HFFc6 (cell line): ENCODE measurements at regions not wholly inside any gene's neighbourhood (a gene's known extent, or its start where the extent isn't known, plus 50 kb on each side); places are given as distances from the start of the nearest gene placed in this dataset.

Experiments used
- DNase-seq: peaks from one replicate; pipeline ENCODE4 v3.0.0-alpha.2; 2018
- H3K27ac Mint-ChIP-seq: 2 replicates; pipeline ENCODE4 v1.8.0; 2020; ENCODE audit warnings: mild to moderate bottlenecking, mixed read lengths
- H3K27me3 Mint-ChIP-seq: 2 replicates; pipeline ENCODE4 v1.8.0; 2021; ENCODE audit warnings: mild to moderate bottlenecking, moderate library complexity, mixed read lengths; ENCODE audit not compliant: insufficient read depth
- H3K36me3 Mint-ChIP-seq: 2 replicates; pipeline ENCODE4 v1.8.0; 2021; ENCODE audit warnings: low read depth, mixed read lengths
- H3K4me1 Mint-ChIP-seq: 2 replicates; pipeline ENCODE4 v1.8.0; 2020; ENCODE audit warnings: low read depth, mixed read lengths
- H3K4me3 Mint-ChIP-seq: 2 replicates; pipeline ENCODE4 v1.8.0; 2020; ENCODE audit warnings: mild to moderate bottlenecking, moderate library complexity, mixed read lengths
- H3K9me3 Mint-ChIP-seq: 2 replicates; pipeline ENCODE4 v1.8.0; 2020; ENCODE audit warnings: mild to moderate bottlenecking, mixed read lengths
- TF ChIP-seq, protein P1 (sequence below): fragments of 200-600 bp; sonication (generic); IDR thresholded peaks from 2 replicates; pipeline ENCODE4 v1.5.0; 2021; ENCODE audit warnings: antibody characterized with exemption, mild to moderate bottlenecking

DNA sequence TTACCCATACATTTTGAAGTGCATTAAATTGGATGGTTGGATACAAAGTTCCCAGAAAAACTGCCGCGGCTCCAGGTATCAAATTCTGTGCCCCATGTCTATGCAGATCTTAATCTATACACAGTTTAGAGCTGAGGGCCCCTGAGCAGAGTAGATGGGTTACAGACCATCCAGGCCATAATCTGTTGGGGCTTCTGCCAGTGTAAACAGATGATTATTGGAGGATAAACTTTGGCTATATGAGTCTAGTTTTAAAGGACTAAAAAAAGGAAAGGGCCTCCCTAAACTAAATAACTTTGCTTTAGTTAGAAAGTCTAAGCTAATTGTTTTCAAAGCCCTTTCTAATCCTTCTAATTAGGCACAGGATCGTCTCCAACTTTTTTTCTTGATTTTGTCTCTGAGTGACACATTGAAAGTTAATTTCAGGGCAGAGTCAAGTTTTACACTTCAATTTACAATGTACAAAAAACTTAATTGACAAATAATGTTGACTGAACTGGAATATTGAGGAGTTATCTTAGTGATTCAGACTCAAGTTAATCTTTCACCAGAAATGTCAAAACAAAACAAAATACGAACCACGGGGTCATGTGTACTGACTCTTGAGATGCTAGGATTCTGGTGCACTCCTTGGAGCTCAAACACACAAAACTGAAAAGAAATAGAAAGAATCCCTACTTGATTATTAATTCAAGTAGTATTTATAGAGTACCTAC lies 133.9 kb upstream of the SCAF11 start:
- H3K27me3 Mint-ChIP-seq = no peaks in the 10 kb centered on the region; the same call in 1 of the 2 replicates
- no peak for DNase-seq
- TF ChIP-seq, protein P1, sequence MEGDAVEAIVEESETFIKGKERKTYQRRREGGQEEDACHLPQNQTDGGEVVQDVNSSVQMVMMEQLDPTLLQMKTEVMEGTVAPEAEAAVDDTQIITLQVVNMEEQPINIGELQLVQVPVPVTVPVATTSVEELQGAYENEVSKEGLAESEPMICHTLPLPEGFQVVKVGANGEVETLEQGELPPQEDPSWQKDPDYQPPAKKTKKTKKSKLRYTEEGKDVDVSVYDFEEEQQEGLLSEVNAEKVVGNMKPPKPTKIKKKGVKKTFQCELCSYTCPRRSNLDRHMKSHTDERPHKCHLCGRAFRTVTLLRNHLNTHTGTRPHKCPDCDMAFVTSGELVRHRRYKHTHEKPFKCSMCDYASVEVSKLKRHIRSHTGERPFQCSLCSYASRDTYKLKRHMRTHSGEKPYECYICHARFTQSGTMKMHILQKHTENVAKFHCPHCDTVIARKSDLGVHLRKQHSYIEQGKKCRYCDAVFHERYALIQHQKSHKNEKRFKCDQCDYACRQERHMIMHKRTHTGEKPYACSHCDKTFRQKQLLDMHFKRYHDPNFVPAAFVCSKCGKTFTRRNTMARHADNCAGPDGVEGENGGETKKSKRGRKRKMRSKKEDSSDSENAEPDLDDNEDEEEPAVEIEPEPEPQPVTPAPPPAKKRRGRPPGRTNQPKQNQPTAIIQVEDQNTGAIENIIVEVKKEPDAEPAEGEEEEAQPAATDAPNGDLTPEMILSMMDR = no peak
- H3K4me3 Mint-ChIP-seq = peak overlapping the region; percentile 86
- no peaks in the 10 kb centered on the region for H3K36me3 Mint-ChIP-seq
- no peaks in the 10 kb centered on the region for H3K9me3 Mint-ChIP-seq
- no peak overlapping the region for H3K27ac Mint-ChIP-seq
- peaks cover 19% of the 10 kb centered on the region for H3K4me1 Mint-ChIP-seq

DNA sequence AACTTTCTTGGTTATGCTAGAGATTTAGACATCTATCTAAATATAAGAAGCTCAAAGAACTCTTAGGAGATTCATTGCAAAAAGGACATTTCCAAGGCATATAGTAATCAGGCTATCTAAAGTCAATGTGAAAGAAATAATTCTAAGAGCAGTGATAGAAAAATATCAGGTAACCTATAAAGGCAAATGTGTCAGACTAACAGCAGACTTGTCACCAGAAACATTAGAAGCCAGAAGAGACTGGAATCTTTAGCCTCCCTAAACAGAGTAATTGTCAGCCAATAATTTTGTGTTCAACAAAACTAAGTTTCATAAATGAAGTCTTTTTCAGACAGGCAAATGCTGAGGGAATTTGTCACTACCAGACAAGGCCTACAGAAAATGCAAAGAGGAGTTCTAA lies 122.0 kb upstream of the SCAF11 start:
- Mint-ChIP-seq H3K27ac (no peak overlapping the region), H3K4me3 (no peak overlapping the region)

DNA sequence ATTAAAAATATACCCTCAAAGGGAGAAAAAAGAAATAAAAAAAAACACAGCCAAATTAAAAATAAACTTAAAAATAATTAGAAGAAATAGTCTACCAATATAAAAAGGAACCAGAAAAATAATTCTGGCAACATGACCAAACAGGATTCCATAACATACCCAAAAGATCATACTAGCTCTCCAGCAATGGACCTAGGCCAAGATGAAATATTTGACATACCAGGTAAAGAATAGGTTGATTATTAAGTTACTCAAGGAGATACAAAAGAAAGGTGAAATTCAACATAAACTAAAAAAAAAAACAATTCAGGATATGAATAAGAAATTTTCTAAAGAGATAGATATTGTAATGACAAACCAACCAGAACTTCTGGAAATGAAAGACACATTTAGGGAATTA lies 121.3 kb upstream of the SCAF11 start:
- Mint-ChIP-seq H3K4me1 (peaks cover 10% of the 10 kb centered on the region), H3K27ac (no peak overlapping the region), H3K36me3 (no peaks in the 10 kb centered on the region), H3K9me3 (no peaks in the 10 kb centered on the region; the same call in none of the 2 replicates), H3K27me3 (peaks cover 4% of the 10 kb centered on the region), H3K4me3 (no peak overlapping the region)
- no peak for DNase-seq
- TF ChIP-seq, protein P1 = no peak

More for the DNA sequence above, 122.0 kb upstream of the SCAF11 start:
- no peaks in the 10 kb centered on the region for H3K36me3 Mint-ChIP-seq
- H3K9me3 Mint-ChIP-seq = no peaks in the 10 kb centered on the region; the same call in none of the 2 replicates
- H3K4me1 Mint-ChIP-seq = peaks cover 10% of the 10 kb centered on the region
- peaks cover 4% of the 10 kb centered on the region for H3K27me3 Mint-ChIP-seq
- TF ChIP-seq, protein P1 = no peak
- no peak for DNase-seq

DNA sequence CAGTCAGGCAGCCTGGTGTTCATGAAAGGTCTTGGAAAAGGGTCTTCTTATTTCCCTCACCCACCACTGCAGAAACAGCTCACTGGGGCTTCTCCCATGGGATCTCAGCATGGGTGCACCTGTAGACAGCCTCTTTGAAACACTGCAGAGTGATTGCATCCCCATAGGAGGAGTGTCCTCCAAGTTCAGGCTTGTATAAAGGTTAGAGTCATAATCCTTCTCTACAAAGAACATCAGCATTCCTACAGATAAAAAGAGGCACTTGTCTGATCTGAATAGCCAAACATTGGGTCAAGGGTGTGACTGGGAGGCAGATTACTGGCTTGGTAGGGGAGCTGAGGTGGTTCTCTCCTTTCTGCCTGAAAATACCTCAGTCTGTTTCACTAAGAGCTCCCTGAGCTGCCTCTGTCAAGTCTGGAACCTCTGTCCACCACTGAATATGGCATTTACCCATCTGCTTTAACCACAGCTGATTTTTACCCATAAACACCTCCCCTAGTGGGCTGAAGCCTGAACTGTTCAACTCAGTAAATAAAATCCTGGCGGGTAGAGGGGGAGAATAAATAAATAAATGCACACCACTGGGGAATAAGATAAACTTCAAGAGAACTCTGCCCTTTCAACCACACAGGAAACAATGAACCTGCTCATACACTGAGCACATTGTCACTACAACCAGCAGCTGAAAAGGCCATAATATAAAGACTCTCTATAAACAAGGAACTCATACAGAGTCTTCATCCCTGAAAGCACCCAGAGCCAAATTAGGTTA lies 120.7 kb upstream of the SCAF11 start:
- Mint-ChIP-seq H3K9me3 (no peaks in the 10 kb centered on the region; the same call in none of the 2 replicates), H3K27me3 (peaks cover 4% of the 10 kb centered on the region), H3K36me3 (no peaks in the 10 kb centered on the region), H3K4me1 (peaks cover 10% of the 10 kb centered on the region), H3K4me3 (no peak overlapping the region), H3K27ac (no peak overlapping the region)
- TF ChIP-seq, protein P1 = peak; percentile 49
- DNase-seq = no peak

DNA sequence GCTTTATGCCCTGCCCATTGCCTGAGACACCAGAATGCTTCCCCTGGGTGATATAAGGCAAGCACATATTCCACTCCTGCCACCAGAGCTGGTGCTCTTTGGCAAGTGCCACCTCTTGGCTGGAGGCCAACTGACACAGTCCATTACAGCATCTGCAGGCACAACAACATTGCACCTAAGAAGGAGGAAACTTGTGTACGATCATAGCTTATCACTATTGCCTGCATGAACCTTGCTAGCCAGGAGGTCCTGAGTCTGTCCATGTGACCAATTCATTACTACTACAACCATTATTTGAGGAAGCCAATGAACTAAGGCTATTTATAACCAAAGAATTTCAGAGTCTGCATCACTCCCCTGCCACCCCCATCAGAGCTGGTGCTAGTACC lies 119.8 kb upstream of the SCAF11 start:
- H3K4me1 Mint-ChIP-seq = peaks cover 10% of the 10 kb centered on the region
- peaks cover 8% of the 10 kb centered on the region for H3K27me3 Mint-ChIP-seq
- no peak overlapping the region for H3K4me3 Mint-ChIP-seq
- TF ChIP-seq, protein P1 = no peak
- H3K9me3 Mint-ChIP-seq = no peaks in the 10 kb centered on the region; the same call in none of the 2 replicates
- no peak for DNase-seq
- no peak overlapping the region for H3K27ac Mint-ChIP-seq
- H3K36me3 Mint-ChIP-seq = no peaks in the 10 kb centered on the region
